Activated T-helper 1 cell treated with anti-CD3 and anti-CD28 coated beads, Interleukin-2, amount 50 U/mL, for 16 hours (primary cell): ENCODE measurements at regions not wholly inside any gene's neighbourhood (a gene's known extent, or its start where the extent isn't known, plus 50 kb on each side); places are given as distances from the start of the nearest gene placed in this dataset.

ENCODE experiments used
- DNase-seq, 2 donors: peaks; one replicate each; pipeline ENCODE4 v3.0.0-alpha.2; 2020; ENCODE audit warnings: low read depth in 1 of 2, low spot score in 1 of 2

DNA sequence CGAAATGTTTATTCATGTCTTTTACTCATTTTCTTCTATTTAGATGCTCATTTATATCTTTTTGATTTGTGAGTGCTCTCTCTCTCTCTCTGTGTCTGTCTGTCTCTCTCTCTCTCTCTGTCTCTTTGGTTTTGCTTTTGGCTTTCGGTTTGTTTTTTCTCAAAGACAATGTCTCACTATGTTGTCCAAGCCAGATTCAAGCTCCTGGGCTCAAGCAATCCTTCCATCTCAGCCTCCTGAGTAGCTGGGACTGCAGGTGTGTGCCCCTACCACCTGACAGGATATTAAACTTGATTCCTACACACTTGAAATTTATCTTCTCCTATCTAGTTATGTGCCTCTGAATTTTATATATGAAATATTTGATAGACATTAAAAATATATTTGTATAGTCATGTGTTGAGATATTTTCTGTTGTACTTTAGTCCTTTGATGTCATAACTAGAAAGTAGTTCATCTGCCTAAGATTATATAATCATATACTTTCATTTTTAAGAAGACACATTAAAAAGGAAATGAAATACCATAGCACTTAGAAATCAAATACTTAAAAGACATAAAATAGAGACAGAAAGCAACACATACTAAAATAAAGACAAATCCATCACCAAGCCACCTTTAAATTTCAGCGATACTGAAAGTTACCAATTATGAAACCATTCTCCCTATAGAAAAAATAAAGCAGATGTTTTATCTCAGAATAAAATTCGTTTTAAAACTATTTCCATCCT is 68.1 kb upstream of the SFMBT2 start:
- DNase-seq: no peak

DNA sequence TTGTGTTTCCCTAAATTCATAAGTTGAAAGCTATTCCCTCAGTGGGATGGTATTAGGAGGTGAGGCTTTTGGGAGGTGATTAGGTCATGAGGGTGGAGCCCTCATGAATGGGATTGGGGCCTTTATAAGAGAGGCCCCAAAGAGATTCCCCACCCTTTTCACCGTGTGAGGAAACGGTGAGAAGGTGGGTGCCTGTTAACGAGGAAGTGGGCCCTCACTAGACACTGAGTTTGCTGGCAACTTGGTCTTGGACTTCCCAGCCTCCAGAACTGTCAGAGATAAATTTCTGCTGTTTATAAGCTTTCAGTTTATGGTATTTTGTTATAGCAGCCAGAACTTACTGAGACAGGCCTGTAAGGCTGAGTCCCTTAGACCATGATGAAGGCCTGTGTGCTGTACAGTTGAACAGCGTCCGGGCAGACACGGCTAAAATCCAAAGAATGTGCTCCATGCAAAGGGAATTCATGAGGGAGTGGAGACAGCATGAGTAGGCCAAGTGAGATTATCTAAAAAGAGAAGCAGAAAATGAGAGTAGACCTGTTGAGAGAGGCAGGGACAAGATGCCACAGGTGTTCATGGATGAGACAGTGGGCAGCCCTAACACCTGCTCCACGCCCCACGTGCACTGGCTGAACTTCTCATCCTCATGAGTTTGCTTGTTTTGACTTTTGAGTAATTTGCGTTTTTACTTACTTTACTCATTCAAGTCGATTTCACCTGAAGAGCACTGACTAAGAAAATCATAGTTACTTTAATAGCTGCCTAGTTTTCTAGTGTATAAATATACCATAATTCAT is 66.9 kb upstream of the SFMBT2 start:
- DNase-seq: no peak

DNA sequence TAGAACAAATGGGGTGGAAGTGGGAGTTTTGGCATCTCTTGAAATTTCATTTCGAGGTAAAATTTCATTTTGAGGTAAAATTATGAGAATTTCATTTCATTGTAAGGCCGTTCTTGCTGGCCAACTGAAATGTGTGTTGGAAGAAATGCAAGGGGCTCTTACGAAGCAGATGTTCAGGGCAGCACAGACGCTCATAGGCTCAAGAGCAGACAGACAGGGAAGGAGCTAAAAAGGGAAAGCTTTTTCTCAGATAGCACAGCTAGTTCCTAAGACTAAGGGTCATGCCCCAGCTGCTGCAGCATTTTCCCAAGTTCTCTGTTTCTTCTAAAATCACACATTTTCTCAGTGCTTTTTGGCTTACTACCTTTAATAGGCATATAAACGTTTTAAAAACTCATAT is 65.1 kb upstream of the SFMBT2 start:
- no peak for DNase-seq

DNA sequence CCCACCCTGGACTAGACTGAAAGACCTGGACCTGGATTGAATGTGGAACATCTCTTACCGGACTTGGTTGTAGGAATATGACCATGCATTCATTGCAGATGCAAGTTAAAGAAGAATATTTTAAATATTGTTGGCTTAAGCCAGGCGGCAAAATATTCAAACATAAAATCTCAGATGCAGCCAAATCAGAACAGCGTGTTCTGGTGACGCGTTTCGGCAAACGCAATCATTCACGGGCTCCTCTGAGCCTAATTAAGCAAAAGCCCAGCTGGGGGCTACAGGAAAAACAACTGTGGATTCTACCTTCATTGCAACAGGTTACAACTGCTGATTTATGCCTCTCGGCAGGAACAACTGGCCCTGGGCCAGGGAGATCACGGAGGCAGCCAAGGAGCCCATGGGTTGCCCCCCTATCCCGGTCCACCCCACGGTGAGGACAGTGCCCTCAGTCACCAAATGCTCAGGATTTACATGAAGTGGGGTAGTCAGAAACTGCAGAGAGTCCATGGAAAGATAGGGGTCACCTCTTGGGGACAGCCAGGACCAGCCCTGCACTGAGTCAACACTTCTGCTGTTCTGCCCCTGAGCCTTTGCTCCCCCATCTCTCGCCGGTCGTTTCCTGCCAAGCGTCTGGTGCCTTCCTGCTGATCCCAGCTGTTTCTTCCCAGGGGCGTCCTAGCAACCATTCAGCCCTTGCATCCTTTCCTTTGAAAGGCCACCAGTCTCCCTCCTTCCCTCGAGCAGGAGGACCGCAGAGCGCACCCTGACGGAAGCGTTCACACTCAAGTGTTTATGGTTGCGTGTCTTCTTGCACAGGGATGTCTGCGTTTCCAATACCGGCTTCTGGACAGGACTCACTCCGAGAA is 64.4 kb upstream of the SFMBT2 start:
- no peak for DNase-seq

DNA sequence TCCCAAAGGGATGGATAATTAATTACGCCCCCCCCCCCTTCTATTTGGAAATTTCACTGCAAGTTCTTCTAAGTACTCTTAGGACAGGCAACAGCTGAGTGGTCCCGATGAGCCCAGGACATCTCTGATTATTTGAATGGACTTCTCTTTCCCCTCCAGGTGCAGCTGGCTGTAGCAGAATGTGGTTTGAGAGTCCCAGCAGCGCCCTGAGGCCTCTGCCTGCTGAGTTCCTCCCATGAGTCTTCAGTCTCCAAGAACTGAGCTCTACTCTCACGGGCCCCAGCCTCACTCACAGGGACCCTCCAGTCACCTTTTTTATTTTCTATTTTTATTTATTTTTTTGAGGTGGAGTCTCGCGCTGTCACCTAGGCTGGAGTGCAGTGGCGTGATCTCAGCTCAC is 63.6 kb upstream of the SFMBT2 start:
- no peak for DNase-seq

DNA sequence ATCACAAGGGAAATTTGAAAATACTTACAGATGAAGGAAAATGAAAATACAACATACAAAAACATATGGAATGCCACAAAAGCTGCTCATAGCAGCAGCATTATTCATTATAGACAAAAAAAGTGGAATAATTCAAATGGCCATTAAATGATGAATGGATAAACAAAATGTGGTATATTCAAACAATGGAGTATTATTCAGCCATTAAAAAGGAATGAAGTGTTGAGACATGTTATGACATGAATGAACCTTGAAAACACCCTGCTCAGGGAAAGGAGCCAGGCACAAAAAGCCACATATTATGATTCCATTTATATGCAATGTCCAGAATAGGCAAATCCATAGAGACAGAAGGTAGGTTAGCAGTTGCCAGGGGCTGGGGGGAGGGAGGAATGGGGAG is 62.6 kb upstream of the SFMBT2 start:
- no peak for DNase-seq

DNA sequence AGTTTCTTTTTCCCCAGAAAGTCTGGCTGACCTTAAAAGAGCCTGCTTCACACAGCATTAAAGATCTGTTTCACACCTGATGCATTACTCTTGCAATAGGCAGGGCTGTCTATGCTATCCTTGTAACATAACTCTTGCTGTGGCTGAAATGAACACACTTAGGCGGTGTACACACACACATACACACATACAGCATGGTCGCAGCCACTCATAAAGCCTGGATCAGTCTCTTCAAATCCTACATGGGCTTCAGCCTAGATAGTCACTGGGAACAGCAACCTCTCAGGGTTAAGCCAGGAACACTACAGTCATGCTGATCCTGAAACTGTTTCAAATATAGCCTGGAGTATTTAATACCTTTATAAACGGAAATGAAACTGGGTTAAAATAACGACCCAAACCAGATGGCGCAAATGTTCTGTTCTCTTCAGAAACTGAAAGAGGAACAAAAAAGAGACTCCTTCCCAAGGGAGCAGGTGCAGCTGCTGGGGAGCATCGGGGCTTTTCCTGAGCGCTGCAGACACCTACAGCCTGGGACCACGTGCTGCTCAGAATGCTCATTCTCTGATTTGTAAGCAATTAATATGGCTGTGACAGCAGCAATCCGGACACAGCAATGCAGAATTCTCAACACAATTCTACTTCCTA is 61.0 kb upstream of the SFMBT2 start:
- no peak for DNase-seq

DNA sequence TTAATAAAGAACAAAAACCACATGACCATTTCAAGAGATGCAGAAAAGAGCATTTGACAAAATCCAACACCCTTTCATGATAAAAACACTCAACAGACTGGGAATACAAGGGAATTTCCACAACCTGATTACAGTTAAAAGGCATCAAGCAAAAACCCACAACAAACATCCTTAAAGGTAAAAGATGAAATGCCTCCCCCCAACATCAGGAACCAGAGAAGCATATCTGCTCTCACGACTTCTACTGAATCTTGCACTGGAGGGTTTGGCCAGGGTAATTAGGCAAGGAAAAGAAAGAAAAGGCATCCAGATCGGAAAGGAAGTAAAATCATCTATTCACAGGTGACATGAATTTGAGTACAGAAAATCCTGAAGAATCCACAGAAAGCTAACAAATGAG is 59.5 kb upstream of the SFMBT2 start:
- no peak for DNase-seq

DNA sequence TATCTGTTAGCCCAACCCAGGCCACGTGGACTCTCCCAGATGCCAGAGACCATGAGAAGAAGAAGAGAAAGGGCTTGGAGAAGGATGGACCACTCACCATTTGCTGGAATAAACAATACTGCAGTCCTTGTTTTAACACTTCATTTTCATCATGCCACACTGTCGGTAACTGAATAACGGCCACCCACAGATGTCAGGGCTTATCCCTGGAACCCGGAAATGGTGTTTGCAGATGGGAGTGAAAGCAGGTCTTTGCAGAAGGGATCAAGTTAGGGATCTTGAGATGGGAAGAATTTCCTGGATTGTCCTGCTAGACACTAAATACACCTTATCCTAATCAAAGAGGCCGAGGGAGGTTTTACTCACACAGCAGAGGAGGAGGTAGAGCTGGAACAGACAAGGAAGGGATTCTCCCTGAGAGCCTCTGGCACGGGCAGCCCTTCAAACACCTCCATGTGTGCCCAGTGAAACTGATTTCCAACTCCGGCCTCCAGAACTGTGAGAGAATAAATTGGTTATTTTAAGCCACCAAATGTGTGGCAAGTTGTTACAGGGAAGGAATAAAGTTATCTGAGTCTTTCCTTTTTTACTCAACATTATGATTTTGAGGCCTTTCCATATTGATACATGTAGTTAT is 56.3 kb upstream of the SFMBT2 start:
- no peak for DNase-seq

DNA sequence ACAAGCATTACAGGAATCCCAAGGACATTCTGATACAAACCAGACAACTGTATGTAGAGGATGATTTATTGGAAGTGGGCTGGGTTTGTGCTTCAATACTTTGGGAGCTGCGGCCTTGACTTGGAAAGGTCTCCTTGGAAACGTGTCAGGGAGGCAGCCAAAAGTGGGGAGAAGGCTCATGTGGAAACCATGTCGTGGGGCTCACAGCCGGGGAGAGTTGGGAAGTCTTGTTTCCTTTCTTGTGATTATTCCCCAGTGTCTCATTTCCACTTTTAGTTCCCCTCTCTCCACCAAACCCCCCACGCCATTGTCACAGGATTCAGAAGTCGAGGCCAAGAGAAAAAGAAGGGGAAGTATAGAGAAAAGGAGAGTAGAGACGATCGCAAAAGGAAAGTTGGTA is 53.9 kb upstream of the SFMBT2 start:
- DNase-seq: no peak
